Sigmoid colon (tissue), 4 donors: ENCODE measurements at regions not wholly inside any gene's neighbourhood (a gene's known extent, or its start where the extent isn't known, plus 50 kb on each side); places are given as distances from the start of the nearest gene placed in this dataset.

Experiments used
- CTCF ChIP-seq, 4 experiments: fragments of 450-650 bp in 3 of 4; fragments of 200-600 bp in 1 of 4; IDR thresholded peaks; one replicate each; pipeline ENCODE4 v1.5.1; 2016 to 2019; ENCODE audit warnings: antibody characterized with exemption in 4 of 4, mild to moderate bottlenecking in 3 of 4, moderate library complexity in 2 of 4
- EP300 ChIP-seq, 4 donors: sonication (generic); formaldehyde crosslinking; IDR thresholded peaks; one replicate each; pipeline ENCODE4 v1.6.1; 2017; ENCODE audit warnings: antibody characterized with exemption in 4 of 4
- POLR2AphosphoS5 ChIP-seq, 4 donors: sonication (generic); formaldehyde crosslinking; IDR thresholded peaks; one replicate each; pipeline ENCODE4 v1.6.1; 2017; ENCODE audit warnings: antibody characterized with exemption in 4 of 4

GRCh38 chr18:61149786-61150185 is 183.4 kb upstream of the CDH20 start:
- TF ChIP-seq CTCF (IDR thresholded peaks at IDR 0.05): no peak
- TF ChIP-seq POLR2AphosphoS5 (IDR thresholded peaks at IDR 0.05): no peak
- TF ChIP-seq EP300 (IDR thresholded peaks at IDR 0.05): no peak
